Adrenal gland (tissue), 5 donors: ENCODE measurements at regions not wholly inside any gene's neighbourhood (a gene's known extent, or its start where the extent isn't known, plus 50 kb on each side); places are given as distances from the start of the nearest gene placed in this dataset.

Source experiments
- CTCF ChIP-seq, 6 experiments: fragments of 450-650 bp in 4 of 6; fragments of 200-600 bp in 2 of 6; sonication (generic) in 1 of 6; IDR thresholded peaks; 1 replicate in 5 of 6; 2 replicates in 1 of 6; pipeline versions ENCODE4 v1.5.1 to v1.8.0; 2016 to 2021; ENCODE audit warnings: antibody characterized with exemption in 6 of 6, mild to moderate bottlenecking in 2 of 6, moderate library complexity in 1 of 6
- POLR2A ChIP-seq, 2 donors: fragments of 450-650 bp; IDR thresholded peaks; one replicate each; pipeline ENCODE4 v1.6.1; 2017; ENCODE audit warnings: antibody characterized with exemption in 2 of 2, mild to moderate bottlenecking in 2 of 2, moderate library complexity in 1 of 2
- donor health status: DM: no; HTN: no; CAD: no.

DNA sequence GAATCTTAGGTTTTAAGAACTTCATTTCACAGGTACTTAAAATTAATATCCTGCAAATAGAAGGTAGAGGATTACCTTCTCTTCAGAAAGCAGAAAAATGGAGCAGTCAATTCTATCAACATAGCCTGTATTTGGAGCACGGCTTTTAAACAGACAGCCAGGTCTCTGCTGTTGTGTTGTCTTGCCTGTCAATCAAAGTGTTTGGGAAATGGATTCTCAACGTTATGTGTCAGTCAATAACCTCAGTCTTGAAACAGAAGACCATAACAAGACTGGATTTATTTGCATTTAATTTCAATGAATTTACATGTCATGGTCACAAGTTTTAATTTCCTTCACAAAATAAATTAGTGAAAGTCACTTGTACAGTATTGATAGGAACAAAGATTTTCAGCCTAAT is 51.9 kb upstream of the KRR1 start:
- TF ChIP-seq CTCF (IDR thresholded peaks at IDR 0.05) (no peak), POLR2A (IDR thresholded peaks at IDR 0.05) (no peak)
